GM10266 (cell line): ENCODE measurements at regions not wholly inside any gene's neighbourhood (a gene's known extent, or its start where the extent isn't known, plus 50 kb on each side); places are given as distances from the start of the nearest gene placed in this dataset.

Experiments used
- DNase-seq: peaks from one replicate; pipeline ENCODE4 v3.0.0; 2012; ENCODE audit errors: extremely low spot score
- TF ChIP-seq, protein P1 (sequence below): IDR thresholded peaks from 2 replicates; pipeline ENCODE4 v1.5.1; 2012; ENCODE audit warnings: mild to moderate bottlenecking, low read depth; ENCODE audit not compliant: control insufficient read depth, insufficient read depth; ENCODE audit errors: missing control alignments

GRCh38 chr4:1467581-1468458, 61.6 kb upstream of the NKX1-1 start:
- TF ChIP-seq, protein P1, sequence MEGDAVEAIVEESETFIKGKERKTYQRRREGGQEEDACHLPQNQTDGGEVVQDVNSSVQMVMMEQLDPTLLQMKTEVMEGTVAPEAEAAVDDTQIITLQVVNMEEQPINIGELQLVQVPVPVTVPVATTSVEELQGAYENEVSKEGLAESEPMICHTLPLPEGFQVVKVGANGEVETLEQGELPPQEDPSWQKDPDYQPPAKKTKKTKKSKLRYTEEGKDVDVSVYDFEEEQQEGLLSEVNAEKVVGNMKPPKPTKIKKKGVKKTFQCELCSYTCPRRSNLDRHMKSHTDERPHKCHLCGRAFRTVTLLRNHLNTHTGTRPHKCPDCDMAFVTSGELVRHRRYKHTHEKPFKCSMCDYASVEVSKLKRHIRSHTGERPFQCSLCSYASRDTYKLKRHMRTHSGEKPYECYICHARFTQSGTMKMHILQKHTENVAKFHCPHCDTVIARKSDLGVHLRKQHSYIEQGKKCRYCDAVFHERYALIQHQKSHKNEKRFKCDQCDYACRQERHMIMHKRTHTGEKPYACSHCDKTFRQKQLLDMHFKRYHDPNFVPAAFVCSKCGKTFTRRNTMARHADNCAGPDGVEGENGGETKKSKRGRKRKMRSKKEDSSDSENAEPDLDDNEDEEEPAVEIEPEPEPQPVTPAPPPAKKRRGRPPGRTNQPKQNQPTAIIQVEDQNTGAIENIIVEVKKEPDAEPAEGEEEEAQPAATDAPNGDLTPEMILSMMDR, result no peak
- no peak for DNase-seq

- TF ChIP-seq, protein P1, result no peak
- DNase-seq, result no peak
These were observed 60.6 kb upstream of the NKX1-1 start for GRCh38 chr4:1466863-1467165.

DNA sequence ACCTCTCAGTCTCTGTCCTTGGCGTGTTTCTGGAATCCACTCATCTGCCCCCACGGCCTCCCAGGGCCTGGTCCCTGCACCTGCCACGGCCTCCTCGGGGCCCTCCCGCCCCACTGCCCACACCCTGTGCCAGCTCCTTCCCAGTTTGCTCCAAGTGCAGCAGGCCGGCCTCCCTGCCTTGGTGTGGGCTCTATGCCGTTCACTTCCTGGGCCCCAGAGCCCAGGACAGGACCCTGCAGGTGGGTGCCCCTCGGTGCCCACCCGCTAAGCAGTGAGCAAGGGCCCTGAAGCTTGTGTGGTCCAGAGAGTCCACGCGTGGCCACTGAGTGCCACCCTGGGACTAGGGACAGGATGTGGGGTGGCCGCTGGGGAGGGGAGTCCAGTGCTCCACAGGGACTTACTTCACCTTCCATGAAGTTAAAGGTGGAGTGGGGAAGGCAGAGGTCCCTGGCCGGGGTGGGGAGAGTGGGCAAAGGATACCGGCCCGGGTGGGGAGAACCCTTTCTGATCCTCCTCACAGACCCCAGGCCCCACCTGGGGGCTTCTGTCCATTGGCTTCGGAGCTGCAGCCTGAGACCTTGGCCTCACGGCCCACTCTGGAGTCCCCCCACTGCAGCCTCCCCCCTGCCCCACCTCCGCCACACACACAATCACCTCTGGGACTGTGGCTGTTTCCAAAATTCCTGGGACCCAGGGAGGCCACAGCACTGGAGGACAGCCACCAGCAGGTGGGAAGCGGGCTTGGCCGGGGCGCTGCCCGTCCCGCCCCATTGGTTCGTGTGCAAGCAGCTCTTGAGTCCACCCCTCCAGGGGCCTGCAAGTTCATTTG, 60.0 kb upstream of the NKX1-1 start:
- TF ChIP-seq, protein P1, result no peak
- no peak for DNase-seq

DNA sequence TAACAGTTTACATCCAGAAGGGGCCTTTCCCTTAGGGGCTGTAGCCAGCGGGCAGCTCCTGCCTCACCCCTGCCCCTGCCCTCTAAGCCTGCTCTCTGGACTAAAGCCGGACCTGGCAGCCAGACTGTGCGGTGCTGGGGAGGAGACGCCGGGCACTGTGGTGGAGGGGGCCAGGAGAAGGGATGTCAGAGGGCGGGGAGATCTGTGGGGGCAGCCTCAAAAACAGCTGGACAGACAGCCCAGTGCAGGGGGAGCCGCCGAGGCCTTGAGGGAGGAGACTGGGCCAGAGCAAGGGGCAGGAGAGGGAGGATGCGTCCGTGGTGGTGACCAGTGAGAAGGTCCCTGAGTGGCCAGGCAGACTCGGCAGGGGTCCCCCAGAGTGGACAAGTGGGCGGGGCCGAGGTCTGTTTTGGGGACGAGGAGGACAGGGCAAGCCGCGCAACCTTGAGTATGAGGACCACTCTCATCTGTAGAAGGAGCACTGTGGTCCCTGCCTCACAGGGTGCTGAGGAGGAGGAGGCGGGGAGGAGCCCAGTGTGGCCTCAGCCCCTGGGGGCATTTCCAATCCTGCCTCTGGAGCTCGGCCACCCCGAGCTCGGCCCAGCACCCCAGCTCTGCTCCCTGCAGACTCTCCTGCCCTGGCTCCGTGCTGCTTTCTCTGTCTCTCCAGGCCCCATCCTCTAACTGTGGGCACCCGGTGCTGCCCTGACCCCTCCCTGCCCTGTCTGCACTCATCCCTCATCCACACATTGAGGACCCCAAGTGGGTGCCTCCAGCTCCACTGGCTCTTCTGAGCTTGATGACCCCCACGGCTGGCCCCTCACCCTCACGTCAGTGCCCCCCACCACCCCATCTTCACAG, 59.2 kb upstream of the NKX1-1 start:
- TF ChIP-seq, protein P1, result no peak
- DNase-seq, result no peak

- no peak for DNase-seq
- TF ChIP-seq, protein P1, result no peak
These were observed 58.4 kb upstream of the NKX1-1 start for GRCh38 chr4:1464581-1465171.

DNA sequence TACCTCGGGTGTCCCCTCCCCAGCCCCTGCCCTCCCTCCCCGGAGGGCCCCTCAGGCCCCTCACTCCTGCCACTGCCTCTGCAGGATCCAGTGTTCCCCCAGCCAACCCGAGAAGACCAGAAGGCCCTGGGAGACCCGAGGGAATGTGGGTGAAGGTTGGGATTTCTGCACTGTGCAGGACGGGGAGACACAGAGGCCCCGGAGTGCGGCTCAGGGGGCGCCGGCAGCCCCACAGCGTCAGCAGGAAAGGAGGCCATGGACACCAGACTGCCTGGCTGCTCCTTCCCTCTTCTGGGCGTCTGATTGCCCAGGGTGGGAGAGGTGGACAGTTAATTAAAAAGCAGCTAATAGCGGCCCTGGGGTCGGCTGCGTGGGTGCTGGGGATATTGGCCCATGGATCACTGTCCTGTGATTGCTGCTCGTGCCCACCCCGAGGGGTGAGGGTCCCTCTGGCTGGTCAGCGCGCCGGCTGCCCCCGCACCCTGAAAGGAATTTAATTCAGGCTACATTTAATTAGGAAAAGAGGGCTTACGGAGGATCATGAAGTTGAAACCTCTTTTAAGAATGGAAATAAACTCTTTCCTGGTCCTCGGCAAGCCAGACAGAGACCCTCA, 57.8 kb upstream of the NKX1-1 start:
- DNase-seq, result no peak
- TF ChIP-seq, protein P1, result no peak
